Memory B cell (primary cell): ENCODE measurements at regions not wholly inside any gene's neighbourhood (a gene's known extent, or its start where the extent isn't known, plus 50 kb on each side); places are given as distances from the start of the nearest gene placed in this dataset.

Experiments
- ATAC-seq: fragments of 150-1000 bp; cut with Tn5 transposase; 2 replicates; pipeline ENCODE4 v1.10.0; 2021; ENCODE audit warnings: low read depth, mild to moderate bottlenecking, moderate library complexity
- DNase-seq, 2 donors: peaks; one replicate each; pipeline ENCODE4 v3.0.0; 2022; ENCODE audit warnings: low spot score in 2 of 2
- H3K27ac Mint-ChIP-seq: one replicate; pipeline ENCODE4 v1.8.0; 2022; ENCODE audit warnings: mild to moderate bottlenecking, moderate library complexity, mixed read lengths
- H3K27me3 Mint-ChIP-seq: one replicate; pipeline ENCODE4 v1.8.0; 2022; ENCODE audit warnings: mixed read lengths
- H3K36me3 Mint-ChIP-seq: one replicate; pipeline ENCODE4 v1.8.0; 2022; ENCODE audit warnings: mild to moderate bottlenecking, mixed read lengths
- H3K4me1 Mint-ChIP-seq: one replicate; pipeline ENCODE4 v1.8.0; 2022; ENCODE audit warnings: mixed read lengths
- H3K4me3 Mint-ChIP-seq: one replicate; pipeline ENCODE4 v1.8.0; 2022; ENCODE audit warnings: mild to moderate bottlenecking, moderate library complexity, mixed read lengths
- H3K9me3 Mint-ChIP-seq: one replicate; pipeline ENCODE4 v1.8.0; 2022; ENCODE audit warnings: mixed read lengths

- H3K9me3 Mint-ChIP-seq: peaks cover 2% of the 10 kb centered on the region
- H3K27me3 Mint-ChIP-seq: no peaks in the 10 kb centered on the region
- DNase-seq (no peak), ATAC-seq (no peak)
- H3K4me1 Mint-ChIP-seq: peaks cover 4% of the 10 kb centered on the region
- no peak overlapping the region for H3K27ac Mint-ChIP-seq
- H3K36me3 Mint-ChIP-seq: no peaks in the 10 kb centered on the region
- H3K4me3 Mint-ChIP-seq: no peak overlapping the region
Measured at GRCh38 chr6:14964556-14965270, 281.2 kb upstream of the JARID2 start.

DNA sequence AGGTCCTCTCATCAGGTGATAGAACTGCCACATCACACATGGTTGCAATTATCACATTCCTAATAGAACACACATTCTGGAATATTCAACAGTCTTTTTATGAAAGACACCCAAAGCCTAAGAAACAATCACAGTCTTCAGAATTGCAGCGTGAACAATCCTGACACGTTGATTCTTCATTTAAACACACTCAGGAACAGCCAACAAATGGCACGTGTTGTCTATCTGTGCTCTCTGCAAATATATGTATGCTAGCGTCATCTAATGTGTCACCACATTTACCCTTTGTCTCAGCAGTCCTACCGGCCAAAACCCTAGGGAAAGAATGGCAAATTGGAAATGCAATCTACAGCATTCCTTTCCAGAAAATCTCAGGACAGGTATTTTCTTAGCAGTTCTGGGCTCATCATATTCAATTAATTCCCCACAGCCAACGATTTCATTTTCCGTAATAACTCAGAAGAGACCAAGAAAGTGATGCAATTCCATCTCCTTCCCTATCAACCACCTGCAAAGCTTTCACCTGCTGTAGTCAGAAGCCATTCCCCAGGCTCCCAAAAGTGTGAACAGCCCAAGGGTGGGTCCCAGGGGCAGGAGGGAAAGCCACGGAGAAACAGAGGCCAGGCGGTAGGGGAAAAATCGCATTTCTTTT, 280.3 kb upstream of the JARID2 start:
- peaks cover 2% of the 10 kb centered on the region for H3K9me3 Mint-ChIP-seq
- no peaks in the 10 kb centered on the region for H3K27me3 Mint-ChIP-seq
- H3K4me3 Mint-ChIP-seq: no peak overlapping the region
- DNase-seq: no peak
- H3K27ac Mint-ChIP-seq: no peak overlapping the region
- peaks cover 4% of the 10 kb centered on the region for H3K4me1 Mint-ChIP-seq
- no peak for ATAC-seq
- no peaks in the 10 kb centered on the region for H3K36me3 Mint-ChIP-seq

DNA sequence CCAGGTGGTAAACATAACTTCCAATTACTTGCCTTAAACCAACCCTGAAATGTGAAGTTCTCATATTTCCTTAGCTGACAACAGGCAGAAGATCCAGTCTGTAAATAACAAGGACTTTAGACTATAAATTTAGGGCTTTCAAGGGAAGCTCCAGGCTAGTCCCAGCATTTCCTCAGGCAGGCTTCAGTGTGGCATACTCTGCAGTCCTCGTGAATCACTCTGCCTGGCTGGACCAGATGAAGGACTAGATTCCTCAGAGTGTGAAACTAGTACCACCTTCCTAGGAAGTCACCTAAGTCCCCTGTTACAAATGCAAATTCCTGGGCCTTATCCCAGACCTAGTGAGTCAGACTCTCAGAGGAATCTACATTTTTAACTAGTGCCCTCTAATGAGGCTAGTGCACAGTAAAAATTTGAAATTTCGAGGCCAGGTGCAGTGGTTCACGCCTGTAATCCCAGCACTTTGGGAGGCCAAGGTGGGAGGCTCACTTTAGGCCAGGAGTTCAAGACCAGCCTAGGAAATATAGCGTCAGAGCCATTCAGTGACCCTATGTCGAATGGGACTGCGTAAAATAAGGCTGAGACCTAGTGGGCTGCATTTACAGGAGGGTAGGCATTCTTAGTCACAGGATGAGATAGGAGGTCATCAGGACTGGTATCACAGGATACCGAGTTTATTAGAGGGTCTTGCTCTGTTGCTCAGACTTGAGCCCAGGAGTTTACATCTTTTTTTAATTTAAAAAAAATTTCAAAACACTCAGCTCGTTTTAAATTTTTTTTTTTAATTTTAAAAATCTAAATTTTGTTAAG, 279.6 kb upstream of the JARID2 start:
- H3K4me1 Mint-ChIP-seq: peaks cover 4% of the 10 kb centered on the region
- H3K4me3 Mint-ChIP-seq: no peak overlapping the region
- peaks cover 2% of the 10 kb centered on the region for H3K9me3 Mint-ChIP-seq
- no peak overlapping the region for H3K27ac Mint-ChIP-seq
- H3K36me3 Mint-ChIP-seq: no peaks in the 10 kb centered on the region
- H3K27me3 Mint-ChIP-seq: no peaks in the 10 kb centered on the region
- ATAC-seq (no peak), DNase-seq (no peak)

DNA sequence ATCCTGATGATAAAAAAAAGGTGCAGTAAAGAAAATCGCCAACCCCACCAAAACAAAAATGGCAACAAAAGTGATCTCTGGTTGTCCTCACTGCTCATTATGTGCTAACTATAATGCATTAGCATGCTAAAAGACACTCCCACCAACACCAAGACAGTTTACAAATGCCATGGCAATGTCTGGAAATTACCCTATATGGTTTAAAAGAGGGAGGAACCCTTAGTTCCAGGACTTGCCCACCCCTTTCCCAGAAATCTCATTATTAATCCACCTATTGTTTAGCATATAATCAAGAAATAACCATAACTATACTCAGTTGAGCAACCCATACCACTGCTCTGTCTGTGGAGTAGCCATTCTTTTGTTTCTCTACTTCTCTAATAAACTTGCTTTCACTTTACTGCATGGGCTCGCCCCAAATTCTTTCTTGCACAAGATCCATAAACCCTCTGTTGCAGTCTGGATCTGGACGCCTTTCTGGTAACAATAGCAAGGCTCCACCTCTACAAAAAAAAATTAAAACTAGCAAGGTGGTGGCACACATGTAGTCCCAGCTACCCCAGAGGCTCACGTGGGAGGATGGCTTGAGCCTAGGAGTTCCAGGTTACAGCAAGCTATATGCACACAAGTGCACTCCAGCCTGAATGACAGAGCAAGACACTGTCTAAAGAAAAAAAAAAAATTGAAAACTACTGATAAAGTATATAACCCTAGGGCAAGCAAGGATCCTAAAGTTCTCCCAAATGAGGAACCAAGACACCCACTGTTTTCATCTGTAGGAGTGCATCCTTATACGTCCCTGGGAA, 278.8 kb upstream of the JARID2 start:
- Mint-ChIP-seq H3K36me3 (no peaks in the 10 kb centered on the region), H3K27me3 (no peaks in the 10 kb centered on the region), H3K9me3 (peaks cover 2% of the 10 kb centered on the region), H3K4me3 (no peak overlapping the region), H3K4me1 (peaks cover 4% of the 10 kb centered on the region), H3K27ac (no peak overlapping the region)
- DNase-seq (no peak), ATAC-seq (no peak)

DNA sequence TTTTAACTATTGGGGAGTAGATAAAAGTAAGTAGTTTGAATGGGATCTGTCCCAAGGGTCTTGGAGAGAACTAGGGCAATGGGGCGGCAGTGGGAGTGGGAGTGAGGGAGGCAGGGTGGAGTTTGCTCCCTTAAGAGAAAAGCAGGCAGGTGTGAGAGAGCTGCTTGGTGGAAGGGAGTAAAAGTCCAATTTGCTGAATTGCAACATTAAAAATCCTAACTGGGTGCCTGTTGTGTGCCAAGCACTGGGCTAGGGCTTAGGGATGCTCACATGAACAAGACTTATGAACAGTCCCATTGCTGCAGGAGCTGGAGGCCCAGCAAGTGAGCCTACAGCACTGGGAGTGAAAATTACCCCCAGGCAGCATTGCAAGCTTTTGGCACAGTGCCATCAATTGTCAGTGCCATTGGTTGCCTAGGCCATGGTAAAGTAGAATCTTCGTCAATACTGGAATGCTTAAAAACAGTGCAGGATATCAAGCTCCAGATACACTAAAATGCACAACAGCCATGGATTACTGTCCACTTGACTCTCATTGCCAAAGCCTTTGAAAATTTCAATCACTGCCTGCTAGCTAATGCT, 277.7 kb upstream of the JARID2 start:
- Mint-ChIP-seq H3K4me1 (peaks cover 4% of the 10 kb centered on the region), H3K9me3 (peaks cover 2% of the 10 kb centered on the region), H3K27me3 (no peaks in the 10 kb centered on the region), H3K36me3 (no peaks in the 10 kb centered on the region), H3K27ac (no peak overlapping the region), H3K4me3 (no peak overlapping the region)
- ATAC-seq (no peak), DNase-seq (no peak)

DNA sequence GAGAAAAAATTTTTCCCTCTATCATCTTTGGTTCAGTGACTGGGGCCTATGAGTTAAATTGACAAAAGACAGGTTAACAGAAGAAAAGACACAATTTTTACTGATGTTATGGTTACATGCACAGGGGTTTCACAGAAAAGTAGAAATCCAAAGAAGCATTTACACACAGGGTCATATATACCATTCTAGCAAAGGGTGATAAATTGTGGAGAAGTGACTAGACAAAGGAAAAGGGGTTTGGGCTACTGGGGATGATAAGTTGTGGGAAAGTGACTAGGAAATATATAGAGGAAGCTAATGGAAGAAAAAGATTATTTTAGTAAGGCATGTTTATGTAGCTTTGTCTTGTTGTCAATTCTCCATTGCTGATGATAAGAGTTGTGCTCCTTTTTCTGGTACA, 276.7 kb upstream of the JARID2 start:
- Mint-ChIP-seq H3K9me3 (peaks cover 2% of the 10 kb centered on the region), H3K36me3 (no peaks in the 10 kb centered on the region), H3K4me3 (no peak overlapping the region), H3K4me1 (peaks cover 4% of the 10 kb centered on the region), H3K27me3 (no peaks in the 10 kb centered on the region), H3K27ac (no peak overlapping the region)
- no peak for DNase-seq
- no peak for ATAC-seq

DNA sequence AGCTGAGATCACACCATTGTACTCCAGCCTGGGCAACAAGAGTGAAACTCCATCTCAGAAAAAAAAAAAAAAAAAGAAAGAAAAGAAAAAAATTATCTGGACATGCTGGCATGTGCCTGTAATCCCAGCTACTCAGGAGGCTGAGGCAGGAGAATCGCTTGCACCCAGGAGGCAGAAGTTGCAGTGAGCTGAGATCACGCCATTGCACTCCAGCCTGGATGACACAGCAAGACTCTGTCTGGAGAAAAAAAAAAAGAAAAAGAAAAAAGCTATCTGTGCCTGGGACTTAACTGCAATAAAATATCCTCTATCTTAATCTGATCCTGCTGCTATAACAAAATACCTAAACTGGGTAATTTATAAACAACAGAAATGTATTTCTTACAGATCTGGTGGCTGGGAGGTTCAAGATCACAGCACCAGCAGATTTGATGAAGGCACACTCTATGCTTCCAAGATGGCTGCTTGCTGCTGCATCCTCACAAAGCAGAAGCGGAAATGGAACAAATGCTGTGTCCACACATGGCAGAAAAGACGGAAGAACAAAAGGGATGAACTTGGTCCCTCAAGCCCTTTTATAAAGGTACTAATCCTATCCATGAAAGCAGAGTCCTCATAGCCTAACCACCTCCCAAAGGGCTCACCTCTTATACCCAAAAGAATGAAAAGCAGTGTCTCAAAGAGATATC, 273.3 kb upstream of the JARID2 start:
- Mint-ChIP-seq H3K36me3 (no peaks in the 10 kb centered on the region), H3K4me1 (peaks cover 3% of the 10 kb centered on the region), H3K4me3 (no peak overlapping the region), H3K27ac (no peak overlapping the region), H3K27me3 (no peaks in the 10 kb centered on the region), H3K9me3 (peaks cover 2% of the 10 kb centered on the region)
- no peak for DNase-seq
- no peak for ATAC-seq

DNA sequence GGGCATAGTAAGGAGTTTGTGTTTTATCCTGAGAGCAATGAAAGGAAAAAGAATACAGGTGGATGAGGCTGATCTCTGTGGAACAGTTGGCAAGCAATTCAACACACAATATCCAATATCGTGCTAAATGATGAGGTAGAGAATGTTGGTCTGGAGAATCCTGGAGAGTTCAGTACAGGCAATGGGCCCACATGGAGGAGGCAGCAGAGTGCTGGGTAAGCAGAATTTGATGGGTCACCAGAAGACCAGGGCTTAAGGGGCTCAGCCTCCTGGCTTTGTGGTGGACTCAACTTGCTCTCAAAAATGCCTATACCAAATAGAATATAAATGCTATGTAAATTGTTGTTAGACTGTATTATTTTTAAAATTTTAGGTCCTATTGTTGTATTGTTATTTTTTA, 271.5 kb upstream of the JARID2 start:
- DNase-seq: no peak
- H3K27me3 Mint-ChIP-seq: no peaks in the 10 kb centered on the region

GRCh38 chr6:14974792-14975470, 270.9 kb upstream of the JARID2 start:
- no peaks in the 10 kb centered on the region for H3K36me3 Mint-ChIP-seq
- H3K4me3 Mint-ChIP-seq: no peak overlapping the region
- peaks cover 3% of the 10 kb centered on the region for H3K4me1 Mint-ChIP-seq
- no peak for ATAC-seq
- no peak overlapping the region for H3K27ac Mint-ChIP-seq
- no peak for DNase-seq
- no peaks in the 10 kb centered on the region for H3K27me3 Mint-ChIP-seq
- H3K9me3 Mint-ChIP-seq: no peaks in the 10 kb centered on the region

More for the DNA sequence above, 271.5 kb upstream of the JARID2 start:
- no peak for ATAC-seq
- no peaks in the 10 kb centered on the region for H3K9me3 Mint-ChIP-seq
- H3K36me3 Mint-ChIP-seq: no peaks in the 10 kb centered on the region
- H3K27ac Mint-ChIP-seq: no peak overlapping the region
- peaks cover 3% of the 10 kb centered on the region for H3K4me1 Mint-ChIP-seq
- H3K4me3 Mint-ChIP-seq: no peak overlapping the region

- H3K27me3 Mint-ChIP-seq: no peaks in the 10 kb centered on the region
- no peak overlapping the region for H3K27ac Mint-ChIP-seq
- H3K9me3 Mint-ChIP-seq: no peaks in the 10 kb centered on the region
- H3K4me3 Mint-ChIP-seq: no peak overlapping the region
- no peaks in the 10 kb centered on the region for H3K36me3 Mint-ChIP-seq
- DNase-seq (no peak), ATAC-seq (no peak)
- H3K4me1 Mint-ChIP-seq: peaks cover 3% of the 10 kb centered on the region
Measured at GRCh38 chr6:14975471-14975817, 270.4 kb upstream of the JARID2 start.

GRCh38 chr6:14977747-14978382, 268.0 kb upstream of the JARID2 start:
- no peak for ATAC-seq
- Mint-ChIP-seq H3K9me3 (no peaks in the 10 kb centered on the region), H3K4me1 (peaks cover 3% of the 10 kb centered on the region), H3K4me3 (no peak overlapping the region), H3K36me3 (no peaks in the 10 kb centered on the region), H3K27me3 (no peaks in the 10 kb centered on the region), H3K27ac (no peak overlapping the region)
- DNase-seq: no peak

DNA sequence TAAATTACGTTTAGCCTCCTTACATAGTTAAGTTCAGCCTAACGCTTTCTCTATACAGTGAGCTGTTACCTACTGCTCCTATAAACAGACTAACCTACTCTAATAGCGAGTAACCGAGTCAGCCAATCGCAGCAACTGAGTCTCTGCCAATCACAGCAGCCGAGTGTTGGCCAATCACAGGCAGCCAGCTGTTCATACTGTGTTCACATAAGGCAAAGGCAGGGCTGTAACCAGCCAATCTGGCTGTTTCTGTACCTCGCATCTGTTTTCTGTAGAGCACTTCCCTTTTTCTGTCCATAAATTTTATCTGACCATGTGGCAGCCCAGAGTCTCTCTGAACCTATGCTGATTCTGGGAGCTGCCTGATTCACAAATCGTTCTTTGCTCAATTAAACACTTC, 263.9 kb upstream of the JARID2 start:
- Mint-ChIP-seq H3K27ac (no peak overlapping the region), H3K9me3 (no peaks in the 10 kb centered on the region), H3K4me3 (no peak overlapping the region), H3K36me3 (no peaks in the 10 kb centered on the region), H3K4me1 (no peaks in the 10 kb centered on the region), H3K27me3 (peaks cover 2% of the 10 kb centered on the region)
- ATAC-seq (peak; percentile 67), DNase-seq (no peak)
